ENCODE measurements at regions not wholly inside any gene's neighbourhood (a gene's known extent, or its start where the extent isn't known, plus 50 kb on each side); places are given as distances from the start of the nearest gene placed in this dataset.

DNA sequence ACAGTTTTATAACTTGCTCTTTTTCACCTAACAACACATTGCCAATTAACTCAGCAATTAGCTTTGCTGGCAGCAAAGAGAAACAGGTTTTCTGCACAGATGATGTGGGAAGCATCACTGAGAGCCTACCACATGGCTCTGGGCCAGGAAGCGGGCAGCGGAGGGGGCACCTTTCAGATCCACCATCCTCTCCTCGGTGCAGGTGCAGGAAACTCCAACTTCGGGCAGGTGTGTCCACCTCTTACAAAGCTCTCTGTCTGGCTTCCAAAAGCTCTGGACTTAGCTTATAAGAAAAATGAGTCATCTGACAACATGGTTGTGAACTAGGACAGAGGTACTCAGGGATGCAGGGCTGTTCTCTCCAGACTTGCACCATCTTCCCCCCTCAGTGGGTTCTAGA is 77.0 kb downstream of the RPS6KA4 start:
- TF ChIP-seq, protein P1, sequence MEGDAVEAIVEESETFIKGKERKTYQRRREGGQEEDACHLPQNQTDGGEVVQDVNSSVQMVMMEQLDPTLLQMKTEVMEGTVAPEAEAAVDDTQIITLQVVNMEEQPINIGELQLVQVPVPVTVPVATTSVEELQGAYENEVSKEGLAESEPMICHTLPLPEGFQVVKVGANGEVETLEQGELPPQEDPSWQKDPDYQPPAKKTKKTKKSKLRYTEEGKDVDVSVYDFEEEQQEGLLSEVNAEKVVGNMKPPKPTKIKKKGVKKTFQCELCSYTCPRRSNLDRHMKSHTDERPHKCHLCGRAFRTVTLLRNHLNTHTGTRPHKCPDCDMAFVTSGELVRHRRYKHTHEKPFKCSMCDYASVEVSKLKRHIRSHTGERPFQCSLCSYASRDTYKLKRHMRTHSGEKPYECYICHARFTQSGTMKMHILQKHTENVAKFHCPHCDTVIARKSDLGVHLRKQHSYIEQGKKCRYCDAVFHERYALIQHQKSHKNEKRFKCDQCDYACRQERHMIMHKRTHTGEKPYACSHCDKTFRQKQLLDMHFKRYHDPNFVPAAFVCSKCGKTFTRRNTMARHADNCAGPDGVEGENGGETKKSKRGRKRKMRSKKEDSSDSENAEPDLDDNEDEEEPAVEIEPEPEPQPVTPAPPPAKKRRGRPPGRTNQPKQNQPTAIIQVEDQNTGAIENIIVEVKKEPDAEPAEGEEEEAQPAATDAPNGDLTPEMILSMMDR (IDR thresholded peaks at IDR 0.05), result no peak
- TF ChIP-seq EZH2 (IDR thresholded peaks at IDR 0.05) (no peak), EZH2phosphoT487 (IDR thresholded peaks at IDR 0.05) (no peak)
